ENCODE measurements at regions not wholly inside any gene's neighbourhood (a gene's known extent, or its start where the extent isn't known, plus 50 kb on each side); places are given as distances from the start of the nearest gene placed in this dataset.

- peak; percentile 70 for DNase-seq
These were observed 117.9 kb upstream of the CDH18 start for GRCh38 chr5:20105915-20106314.

- no peak for DNase-seq
These were observed 114.3 kb upstream of the CDH18 start for GRCh38 chr5:20102293-20102692.

GRCh38 chr5:20098694-20099093 lies 110.7 kb upstream of the CDH18 start:
- DNase-seq: no peak

GRCh38 chr5:20088361-20088760 lies 100.4 kb upstream of the CDH18 start:
- DNase-seq: peak; percentile 72

- no peak for DNase-seq
These were observed 99.3 kb upstream of the CDH18 start for GRCh38 chr5:20087299-20087698.

- DNase-seq: no peak
These were observed 89.2 kb upstream of the CDH18 start for GRCh38 chr5:20077186-20077585.

- no peak for DNase-seq
These were observed 68.9 kb upstream of the CDH18 start for GRCh38 chr5:20056933-20057332.

- peak; percentile 24 for DNase-seq
These were observed 67.3 kb upstream of the CDH18 start for GRCh38 chr5:20055301-20055700.

GRCh38 chr5:20050262-20050661 lies 62.3 kb upstream of the CDH18 start:
- DNase-seq: no peak

GRCh38 chr5:20044460-20044859 lies 56.5 kb upstream of the CDH18 start:
- DNase-seq: no peak

- DNase-seq: no peak
These were observed 53.6 kb upstream of the CDH18 start for GRCh38 chr5:20041326-20042274.

- no peak for DNase-seq
These were observed 52.9 kb upstream of the CDH18 start for GRCh38 chr5:20040901-20041300.

Data from NCI-H446 treated with DMSO at 0.1 percent for 48 hours (cell line).